HG03135 (cell line): ENCODE measurements at regions not wholly inside any gene's neighbourhood (a gene's known extent, or its start where the extent isn't known, plus 50 kb on each side); places are given as distances from the start of the nearest gene placed in this dataset.

Source experiments
- ATAC-seq: cut with Tn5 transposase; IDR thresholded peaks from one replicate; pipeline ENCODE4 v1.9.1; 2021; ENCODE audit warnings: mild to moderate bottlenecking, moderate library complexity; ENCODE audit not compliant: unreplicated experiment

- ATAC-seq = peak; percentile 63
Observed at GRCh38 chr6:8219352-8219943, 117.1 kb upstream of the EEF1E1 start.

DNA sequence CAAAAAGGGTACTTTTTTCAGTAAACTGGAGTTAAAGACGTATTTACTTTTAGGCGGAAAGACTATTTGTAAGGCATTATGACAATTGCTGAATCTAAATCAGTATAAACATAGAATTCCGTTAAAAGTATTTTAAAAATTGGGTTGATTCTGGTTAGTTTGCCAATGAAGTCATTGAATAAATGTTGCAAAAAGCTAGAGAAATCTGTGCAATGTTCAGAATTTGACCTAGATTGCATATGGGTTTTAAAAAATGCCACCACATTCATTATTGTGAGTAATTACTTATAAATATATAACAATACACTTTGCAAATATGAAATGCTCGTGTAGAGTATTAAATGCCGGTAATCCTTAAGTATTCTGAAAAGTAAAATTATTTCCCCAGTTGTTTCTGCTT, 116.5 kb upstream of the EEF1E1 start:
- ATAC-seq = no peak

DNA sequence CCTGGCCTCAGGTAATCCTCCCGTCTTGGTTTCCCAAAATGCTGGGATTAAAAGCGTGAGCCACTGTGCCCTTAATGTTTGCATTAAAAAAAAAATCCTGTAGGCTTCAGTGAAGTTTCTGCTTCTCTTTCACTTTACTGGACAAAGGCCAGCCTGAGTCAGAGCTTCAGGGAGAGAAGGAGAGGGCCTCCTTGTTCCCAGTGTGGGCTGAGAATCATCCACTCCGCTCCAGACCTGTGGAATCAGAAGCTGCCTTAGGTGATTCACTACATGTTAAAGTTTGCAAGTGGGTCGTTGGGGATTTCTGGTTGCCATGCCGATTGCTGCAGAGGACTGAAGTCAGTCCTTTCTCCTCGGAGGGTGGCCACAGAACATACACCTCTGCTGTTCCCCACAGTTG, 113.3 kb upstream of the EEF1E1 start:
- no peak for ATAC-seq

DNA sequence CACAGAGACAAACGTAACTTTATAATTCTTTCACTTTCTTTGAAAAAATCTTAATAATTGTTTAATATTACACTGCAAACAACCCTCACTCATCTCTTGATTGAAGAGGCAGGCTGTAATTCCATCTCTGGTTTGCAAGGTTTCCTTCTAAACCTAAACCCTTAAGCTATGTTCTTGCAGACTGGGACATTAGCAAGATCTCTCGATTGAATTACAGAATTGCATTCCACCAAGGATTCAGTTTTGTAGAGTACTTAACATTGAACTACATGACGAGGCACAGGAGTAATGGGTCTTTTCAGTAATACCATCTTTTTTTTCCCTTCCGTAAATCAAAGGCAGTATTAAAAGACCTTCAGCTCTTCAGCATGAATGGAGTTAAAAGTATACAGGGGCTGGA, 111.6 kb upstream of the EEF1E1 start:
- ATAC-seq = no peak

DNA sequence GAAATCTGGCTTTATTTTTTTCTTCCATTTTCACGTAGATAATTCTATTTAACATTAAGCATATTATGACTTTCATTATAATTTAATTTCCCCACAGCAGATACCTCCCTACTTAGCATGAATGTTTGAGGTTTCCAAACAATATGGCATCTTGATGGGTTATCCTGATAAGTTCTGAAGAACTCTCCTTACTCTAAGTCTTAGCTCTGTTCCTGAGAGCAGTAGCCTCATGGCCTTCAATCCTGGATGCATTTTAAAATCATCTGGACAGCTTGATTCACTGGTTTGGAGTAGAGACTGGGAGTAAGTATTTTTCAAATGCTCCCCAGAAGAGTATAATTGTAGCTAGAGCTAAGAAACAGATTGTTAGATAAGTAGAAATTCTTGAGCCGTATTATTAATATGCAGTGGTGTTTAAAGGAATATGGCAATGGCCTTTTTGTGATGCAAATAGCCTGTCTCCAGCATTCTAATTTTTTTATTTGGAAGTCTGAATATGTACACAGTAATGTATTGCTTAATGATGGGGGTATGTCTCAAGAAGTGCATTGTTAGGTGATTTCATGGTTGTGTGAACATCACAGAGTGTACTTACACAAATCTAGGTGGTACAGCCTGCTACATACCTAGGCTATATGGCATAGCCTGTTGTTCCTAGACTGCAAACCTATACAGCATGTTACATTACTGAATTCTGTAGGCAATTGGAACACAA, 110.5 kb upstream of the EEF1E1 start:
- ATAC-seq = no peak

GRCh38 chr6:8207869-8208191, 105.5 kb upstream of the EEF1E1 start:
- ATAC-seq = no peak

GRCh38 chr6:8207191-8207868, 105.0 kb upstream of the EEF1E1 start:
- no peak for ATAC-seq

- ATAC-seq = no peak
Observed at GRCh38 chr6:8203337-8203736, 101.0 kb upstream of the EEF1E1 start.

- ATAC-seq = no peak
Observed at GRCh38 chr6:8201679-8202078, 99.3 kb upstream of the EEF1E1 start.

DNA sequence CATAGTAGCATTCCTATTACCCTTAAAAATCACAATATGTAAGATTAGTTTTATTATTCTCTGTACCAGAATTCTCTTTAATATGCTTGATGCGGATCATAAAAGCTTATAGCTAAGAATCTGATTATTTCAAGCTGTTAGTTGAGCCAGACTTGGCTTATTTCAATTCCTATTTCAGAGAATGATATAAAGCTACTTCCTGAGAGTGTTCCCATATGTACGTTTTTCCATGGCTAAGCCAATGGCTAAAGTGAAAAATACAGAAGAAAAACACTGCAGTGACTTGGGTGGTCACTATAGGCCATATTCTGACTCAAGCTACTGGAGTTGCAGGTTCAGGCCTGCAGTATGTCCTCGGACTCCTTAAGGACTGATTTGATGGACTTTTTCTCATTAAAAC, 97.9 kb upstream of the EEF1E1 start:
- ATAC-seq = no peak

GRCh38 chr6:8195714-8196102, 93.4 kb upstream of the EEF1E1 start:
- no peak for ATAC-seq

- ATAC-seq = no peak
Observed at GRCh38 chr6:8195040-8195713, 92.8 kb upstream of the EEF1E1 start.

GRCh38 chr6:8194490-8194889, 92.1 kb upstream of the EEF1E1 start:
- no peak for ATAC-seq

- no peak for ATAC-seq
Observed at GRCh38 chr6:8193541-8193940, 91.2 kb upstream of the EEF1E1 start.

DNA sequence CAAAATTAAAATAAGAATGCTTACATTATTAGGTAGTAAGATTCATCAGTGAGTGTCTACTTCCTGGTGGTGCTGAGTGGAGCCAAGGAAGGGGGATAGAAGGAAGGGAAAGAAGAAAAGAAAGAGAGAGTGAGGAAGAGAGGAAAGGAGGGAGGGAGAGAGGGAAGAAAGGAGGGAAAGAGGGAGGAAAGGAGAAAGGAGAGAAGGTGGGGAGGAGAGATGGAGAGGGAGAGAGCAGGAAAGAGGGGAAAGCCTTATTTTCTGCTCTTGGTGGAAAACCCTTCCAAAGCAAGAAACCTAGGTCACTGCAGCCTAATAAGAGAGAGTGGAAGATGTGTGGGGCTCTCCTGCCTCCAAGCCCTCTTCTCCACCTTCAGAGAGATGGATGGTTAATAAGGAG, 90.2 kb upstream of the EEF1E1 start:
- ATAC-seq = no peak

DNA sequence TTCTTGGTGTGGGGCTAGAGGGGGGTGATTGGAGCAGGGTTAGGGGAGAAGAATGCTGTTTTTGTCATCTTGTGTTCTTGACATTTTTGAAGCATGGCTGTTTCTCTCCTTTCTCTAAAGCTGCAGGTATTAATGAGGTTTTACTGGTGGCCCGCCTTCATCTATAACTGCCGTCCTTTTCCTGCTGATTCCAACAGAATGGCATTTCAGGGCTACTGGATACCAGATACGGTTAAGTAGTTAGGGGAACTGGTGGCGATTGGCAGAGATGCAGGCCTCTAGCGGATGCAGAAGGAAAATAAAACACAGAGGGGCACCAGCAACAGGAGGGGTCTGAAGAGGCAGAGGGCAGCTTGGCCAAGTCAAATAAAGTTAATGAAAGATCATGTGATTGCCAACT, 89.7 kb upstream of the EEF1E1 start:
- no peak for ATAC-seq

DNA sequence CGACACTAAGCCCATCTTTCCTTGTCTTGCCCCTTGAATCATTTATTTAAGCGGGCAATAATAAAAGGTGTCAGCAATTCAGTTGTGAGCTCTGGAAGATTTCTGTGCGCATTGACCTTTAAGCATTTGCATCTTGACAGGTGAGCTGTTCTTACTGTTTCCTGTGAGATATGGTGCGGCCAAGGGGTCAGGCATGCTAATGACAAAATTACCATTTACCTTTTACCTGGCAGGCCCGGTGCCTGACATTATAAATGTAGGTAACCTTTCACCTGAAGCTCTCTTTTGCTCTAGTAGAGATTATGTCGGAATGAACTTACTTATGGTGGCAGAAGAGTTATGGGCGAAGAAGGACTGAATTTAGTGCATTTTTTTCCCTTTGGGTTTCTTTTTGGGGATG, 89.3 kb upstream of the EEF1E1 start:
- ATAC-seq = no peak

DNA sequence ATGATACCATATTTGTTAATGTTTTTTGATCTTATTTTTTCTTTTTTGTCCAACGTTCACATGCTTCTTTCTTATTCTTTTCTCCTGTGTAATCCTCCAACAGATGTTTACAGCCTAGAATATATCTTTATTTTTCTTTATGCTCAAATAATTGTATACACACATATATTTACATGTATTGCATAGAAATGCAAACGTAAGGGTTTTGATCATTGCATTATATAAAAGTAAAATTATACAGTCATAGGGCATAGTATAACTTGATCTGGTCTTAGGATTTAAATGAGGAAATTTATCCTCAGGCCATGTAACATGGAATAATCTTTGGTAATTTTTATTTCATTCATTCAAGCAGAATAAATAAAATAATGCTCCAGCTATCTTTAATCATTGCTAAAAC, 84.9 kb upstream of the EEF1E1 start:
- ATAC-seq = no peak

- no peak for ATAC-seq
Observed at GRCh38 chr6:8182902-8183665, 80.7 kb upstream of the EEF1E1 start.

- no peak for ATAC-seq
Observed at GRCh38 chr6:8181951-8182845, 79.8 kb upstream of the EEF1E1 start.
